Tibial artery (tissue), 4 donors: ENCODE measurements at regions not wholly inside any gene's neighbourhood (a gene's known extent, or its start where the extent isn't known, plus 50 kb on each side); places are given as distances from the start of the nearest gene placed in this dataset.

ENCODE experiments used
- DNase-seq, 2 donors: peaks; one replicate each; pipeline ENCODE4 v3.0.0-alpha.2; 2019
- H3K27ac ChIP-seq, 2 donors: fragments of 200-600 bp; sonication (generic) in 1 of 2; 1 replicate in 1 of 2; 2 replicates in 1 of 2; pipeline ENCODE4 v1.5.1; 2018 to 2019; ENCODE audit warnings: mild to moderate bottlenecking in 1 of 2
- H3K27me3 ChIP-seq, 2 donors: fragments of 200-600 bp; sonication (generic) in 1 of 2; one replicate each; pipeline versions ENCODE4 v1.5.1 to v1.6.0; 2016 to 2019
- H3K36me3 ChIP-seq, 3 donors: fragments of 200-600 bp; sonication (generic) in 2 of 3; one replicate each; pipeline ENCODE4 v1.5.1; 2016 to 2019; ENCODE audit warnings: mild to moderate bottlenecking in 2 of 3
- H3K4me1 ChIP-seq, 4 donors: fragments of 200-600 bp; sonication (generic) in 2 of 4; 1 replicate in 3 of 4; 2 replicates in 1 of 4; pipeline ENCODE4 v1.5.1; 2016 to 2019
- H3K4me3 ChIP-seq, 2 donors: fragments of 200-600 bp; sonication (generic) in 1 of 2; 1 replicate in 1 of 2; 2 replicates in 1 of 2; pipeline ENCODE4 v1.5.1; 2018 to 2019; ENCODE audit warnings: mild to moderate bottlenecking in 2 of 2
- H3K9me3 ChIP-seq, 3 donors: fragments of 200-600 bp; sonication (generic) in 1 of 3; one replicate each; pipeline ENCODE4 v1.5.1; 2016 to 2019
- CTCF ChIP-seq, 2 experiments: fragments of 200-600 bp in 1 of 2; fragments of 450-650 bp in 1 of 2; IDR thresholded peaks; one replicate each; pipeline ENCODE4 v1.5.1; 2017 to 2019; ENCODE audit warnings: antibody characterized with exemption in 2 of 2, mild to moderate bottlenecking in 1 of 2, moderate library complexity in 1 of 2
- intact Hi-C: fragments of 100-400 bp; cut with DNase I; formaldehyde crosslinking; loops from one replicate; pipeline ENCODE4 v1.15.0; 2023; ENCODE audit warnings: low total_unique reads

GRCh38 chr9:82147798-82148425, 159.3 kb downstream of the SPATA31D1 start:
- Histone ChIP-seq H3K4me3 (no peak overlapping the region), H3K27me3 (no peaks in the 10 kb centered on the region), H3K27ac (no peak overlapping the region), H3K9me3 (no peaks in the 10 kb centered on the region), H3K36me3 (no peaks in the 10 kb centered on the region), H3K4me1 (no peaks in the 10 kb centered on the region)
- no peak for TF ChIP-seq CTCF (IDR thresholded peaks at IDR 0.05)
- no peak for DNase-seq
- intact Hi-C loops: no loop called here

GRCh38 chr9:82148426-82148810, 159.8 kb downstream of the SPATA31D1 start:
- intact Hi-C loops: no loop called here

GRCh38 chr9:82148901-82149461, 160.4 kb downstream of the SPATA31D1 start:
- Histone ChIP-seq H3K27ac (no peak overlapping the region), H3K27me3 (no peaks in the 10 kb centered on the region), H3K36me3 (no peaks in the 10 kb centered on the region), H3K9me3 (no peaks in the 10 kb centered on the region), H3K4me1 (no peaks in the 10 kb centered on the region), H3K4me3 (no peak overlapping the region)
- DNase-seq: no peak
- intact Hi-C loops: no loop called here
- TF ChIP-seq CTCF (IDR thresholded peaks at IDR 0.05): no peak

More at GRCh38 chr9:82148426-82148810, 159.8 kb downstream of the SPATA31D1 start:
- no peak overlapping the region for H3K27ac ChIP-seq
- no peak overlapping the region for H3K4me3 ChIP-seq
- no peaks in the 10 kb centered on the region for H3K27me3 ChIP-seq
- DNase-seq: no peak
- H3K4me1 ChIP-seq: no peaks in the 10 kb centered on the region
- H3K9me3 ChIP-seq: no peaks in the 10 kb centered on the region
- TF ChIP-seq CTCF (IDR thresholded peaks at IDR 0.05): no peak
- H3K36me3 ChIP-seq: no peaks in the 10 kb centered on the region

- Histone ChIP-seq H3K27ac (no peak overlapping the region), H3K9me3 (no peaks in the 10 kb centered on the region), H3K4me1 (no peaks in the 10 kb centered on the region), H3K36me3 (no peaks in the 10 kb centered on the region), H3K4me3 (no peak overlapping the region), H3K27me3 (no peaks in the 10 kb centered on the region)
- TF ChIP-seq CTCF (IDR thresholded peaks at IDR 0.05): no peak
- DNase-seq: no peak
- intact Hi-C loops: no loop called here
Observed at GRCh38 chr9:82149501-82149946, 161.0 kb downstream of the SPATA31D1 start.

GRCh38 chr9:82152181-82152580, 163.6 kb downstream of the SPATA31D1 start:
- intact Hi-C loops: no loop called here
- H3K4me1 ChIP-seq: no peaks in the 10 kb centered on the region
- no peaks in the 10 kb centered on the region for H3K27me3 ChIP-seq
- no peaks in the 10 kb centered on the region for H3K36me3 ChIP-seq
- no peak overlapping the region for H3K4me3 ChIP-seq
- no peaks in the 10 kb centered on the region for H3K9me3 ChIP-seq
- no peak overlapping the region for H3K27ac ChIP-seq
- no peak for DNase-seq
- TF ChIP-seq CTCF (IDR thresholded peaks at IDR 0.05): no peak
